ENCODE measurements at regions not wholly inside any gene's neighbourhood (a gene's known extent, or its start where the extent isn't known, plus 50 kb on each side); places are given as distances from the start of the nearest gene placed in this dataset.

GRCh38 chr1:54479841-54480524 is 68.0 kb upstream of the ACOT11 start:
- H3K36me3 ChIP-seq (ENCODE audit: low read depth), result no peaks in the 10 kb centered on the region
- no peak for TF ChIP-seq CTCF (IDR thresholded peaks at IDR 0.05; ENCODE audit: poor library complexity, severe bottlenecking)
- no peak overlapping the region for H3K27ac ChIP-seq (ENCODE audit: poor library complexity, severe bottlenecking)
- H3K4me1 ChIP-seq (ENCODE audit: insufficient read depth, poor library complexity, severe bottlenecking), result no peaks in the 10 kb centered on the region
- H3K9me3 ChIP-seq (ENCODE audit: severe bottlenecking), result no peaks in the 10 kb centered on the region
- ATAC-seq (ENCODE audit: low read depth) (no peak), DNase-seq (ENCODE audit: low spot score) (no peak)
- peaks cover 3% of the 10 kb centered on the region for H3K27me3 ChIP-seq (ENCODE audit: insufficient read depth, poor library complexity, severe bottlenecking)
- no peak overlapping the region for H3K4me3 ChIP-seq (ENCODE audit: severe bottlenecking)

GRCh38 chr1:54479251-54479650 is 68.8 kb upstream of the ACOT11 start:
- Histone ChIP-seq H3K36me3 (ENCODE audit: low read depth) (no peaks in the 10 kb centered on the region), H3K4me1 (ENCODE audit: insufficient read depth, poor library complexity, severe bottlenecking) (no peaks in the 10 kb centered on the region), H3K9me3 (ENCODE audit: severe bottlenecking) (no peaks in the 10 kb centered on the region), H3K27ac (ENCODE audit: poor library complexity, severe bottlenecking) (no peak overlapping the region), H3K4me3 (ENCODE audit: severe bottlenecking) (no peak overlapping the region), H3K27me3 (ENCODE audit: insufficient read depth, poor library complexity, severe bottlenecking) (peaks cover 7% of the 10 kb centered on the region)
- ATAC-seq (ENCODE audit: low read depth) (no peak), DNase-seq (ENCODE audit: low spot score) (no peak)
- no peak for TF ChIP-seq CTCF (IDR thresholded peaks at IDR 0.05; ENCODE audit: poor library complexity, severe bottlenecking)

GRCh38 chr1:54477153-54477561 is 70.9 kb upstream of the ACOT11 start:
- peaks cover 9% of the 10 kb centered on the region for H3K27me3 ChIP-seq (ENCODE audit: insufficient read depth, poor library complexity, severe bottlenecking)
- DNase-seq (ENCODE audit: low spot score), result no peak
- no peak for ATAC-seq (ENCODE audit: low read depth)
- TF ChIP-seq CTCF (IDR thresholded peaks at IDR 0.05; ENCODE audit: poor library complexity, severe bottlenecking), result no peak
- H3K4me1 ChIP-seq (ENCODE audit: insufficient read depth, poor library complexity, severe bottlenecking), result no peaks in the 10 kb centered on the region
- H3K9me3 ChIP-seq (ENCODE audit: severe bottlenecking), result no peaks in the 10 kb centered on the region
- H3K36me3 ChIP-seq (ENCODE audit: low read depth), result no peaks in the 10 kb centered on the region
- H3K27ac ChIP-seq (ENCODE audit: poor library complexity, severe bottlenecking), result no peak overlapping the region
- no peak overlapping the region for H3K4me3 ChIP-seq (ENCODE audit: severe bottlenecking)

- no peaks in the 10 kb centered on the region for H3K9me3 ChIP-seq (ENCODE audit: severe bottlenecking)
- H3K4me1 ChIP-seq (ENCODE audit: insufficient read depth, poor library complexity, severe bottlenecking), result no peaks in the 10 kb centered on the region
- H3K27me3 ChIP-seq (ENCODE audit: insufficient read depth, poor library complexity, severe bottlenecking), result peaks cover 9% of the 10 kb centered on the region
- no peaks in the 10 kb centered on the region for H3K36me3 ChIP-seq (ENCODE audit: low read depth)
- H3K4me3 ChIP-seq (ENCODE audit: severe bottlenecking), result no peak overlapping the region
- no peak for TF ChIP-seq CTCF (IDR thresholded peaks at IDR 0.05; ENCODE audit: poor library complexity, severe bottlenecking)
- no peak overlapping the region for H3K27ac ChIP-seq (ENCODE audit: poor library complexity, severe bottlenecking)
- ATAC-seq (ENCODE audit: low read depth), result no peak
- no peak for DNase-seq (ENCODE audit: low spot score)
Measured at GRCh38 chr1:54476530-54477109, 70.4 kb upstream of the SSBP3 start.

- H3K36me3 ChIP-seq (ENCODE audit: low read depth), result no peaks in the 10 kb centered on the region
- H3K4me3 ChIP-seq (ENCODE audit: severe bottlenecking), result no peak overlapping the region
- DNase-seq (ENCODE audit: low spot score) (no peak), ATAC-seq (ENCODE audit: low read depth) (no peak)
- H3K27me3 ChIP-seq (ENCODE audit: insufficient read depth, poor library complexity, severe bottlenecking), result peaks cover 9% of the 10 kb centered on the region
- no peaks in the 10 kb centered on the region for H3K9me3 ChIP-seq (ENCODE audit: severe bottlenecking)
- no peaks in the 10 kb centered on the region for H3K4me1 ChIP-seq (ENCODE audit: insufficient read depth, poor library complexity, severe bottlenecking)
- TF ChIP-seq CTCF (IDR thresholded peaks at IDR 0.05; ENCODE audit: poor library complexity, severe bottlenecking), result no peak
- H3K27ac ChIP-seq (ENCODE audit: poor library complexity, severe bottlenecking), result no peak overlapping the region
Measured at GRCh38 chr1:54475946-54476516, 69.8 kb upstream of the SSBP3 start.

Measured in RWPE2 (cell line).